KG1 (cell line): ENCODE measurements at regions not wholly inside any gene's neighbourhood (a gene's known extent, or its start where the extent isn't known, plus 50 kb on each side); places are given as distances from the start of the nearest gene placed in this dataset.
"Not testable (repeated sequence)": the region's sequence is repeated elsewhere in the genome, so short reads cannot be mapped to it uniquely, and the experiment has no call there.

ENCODE experiments used
- DNase-seq: peaks from one replicate; lab custom pipeline; 2025; lab: John Stamatoyannopoulos, UW

DNA sequence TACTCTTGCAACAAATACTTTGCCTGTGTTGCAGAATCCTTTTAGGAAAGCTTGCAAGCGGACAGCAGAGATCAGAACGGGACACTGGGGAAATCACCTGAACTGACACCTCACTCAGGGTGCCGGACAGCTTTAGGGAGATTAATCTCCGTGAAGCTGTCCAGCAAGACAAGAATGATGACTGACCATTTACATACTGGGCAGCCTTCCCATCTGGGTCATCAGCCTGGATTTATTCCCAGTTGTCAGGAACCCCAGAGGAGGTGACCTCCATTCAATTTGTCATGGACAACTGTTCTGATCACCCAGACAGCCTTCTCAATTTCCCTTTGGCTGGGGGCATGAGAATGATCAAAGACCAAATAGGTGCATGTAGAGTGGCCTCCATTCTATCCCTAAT lies 93.0 kb upstream of the EGFL6 start:
- DNase-seq: no peak

DNA sequence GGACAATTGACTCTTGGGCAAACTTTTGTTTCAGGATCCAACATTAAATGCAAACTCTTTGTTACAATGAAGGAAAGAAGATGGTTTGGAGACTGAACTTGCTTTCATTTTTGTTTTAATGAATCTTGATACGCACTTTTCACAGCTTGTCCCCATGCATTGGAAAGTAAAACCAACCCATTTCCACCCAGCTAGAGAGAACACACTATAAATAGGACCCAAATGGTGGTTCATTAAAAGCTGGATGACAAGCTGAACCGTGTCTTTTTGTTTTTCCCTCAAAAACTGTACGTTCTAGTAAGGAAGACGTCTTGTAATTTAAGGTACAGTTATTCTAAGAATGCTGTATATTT lies 95.3 kb upstream of the EGFL6 start:
- DNase-seq: no peak

DNA sequence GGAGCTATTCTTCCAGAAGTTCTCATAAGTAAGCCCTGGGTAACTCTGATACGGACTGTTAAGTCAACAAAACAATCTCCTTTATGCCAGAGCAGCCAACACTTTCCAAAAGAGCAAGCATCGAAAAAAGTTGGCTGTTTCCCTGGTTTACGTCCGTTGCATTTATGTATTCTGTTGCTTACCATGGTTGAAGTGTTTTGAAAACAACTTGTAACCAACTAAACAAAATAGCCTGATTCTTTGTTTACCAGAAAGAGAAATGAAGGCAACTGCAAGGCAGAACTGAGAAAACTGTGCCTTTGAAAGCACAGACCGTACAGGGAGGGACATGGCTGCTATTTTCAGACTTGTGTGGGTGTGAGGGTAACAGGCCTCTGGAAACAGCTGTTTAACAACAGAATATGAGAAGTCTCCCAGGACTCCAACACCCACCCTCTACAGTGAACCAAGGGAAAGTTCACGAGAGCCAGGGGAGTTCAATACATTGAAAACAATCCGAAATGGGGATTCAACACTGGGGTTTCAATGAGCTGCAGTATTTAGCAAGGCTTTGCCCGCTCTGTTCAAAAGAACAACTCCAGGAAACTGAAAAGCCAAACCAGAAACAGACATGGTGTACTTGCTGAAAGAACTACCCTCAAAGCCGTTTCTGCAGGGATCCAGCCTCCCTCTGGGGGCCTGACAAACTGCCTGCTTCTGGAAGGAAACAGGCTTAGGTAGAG lies 95.8 kb upstream of the EGFL6 start:
- DNase-seq: no peak

DNA sequence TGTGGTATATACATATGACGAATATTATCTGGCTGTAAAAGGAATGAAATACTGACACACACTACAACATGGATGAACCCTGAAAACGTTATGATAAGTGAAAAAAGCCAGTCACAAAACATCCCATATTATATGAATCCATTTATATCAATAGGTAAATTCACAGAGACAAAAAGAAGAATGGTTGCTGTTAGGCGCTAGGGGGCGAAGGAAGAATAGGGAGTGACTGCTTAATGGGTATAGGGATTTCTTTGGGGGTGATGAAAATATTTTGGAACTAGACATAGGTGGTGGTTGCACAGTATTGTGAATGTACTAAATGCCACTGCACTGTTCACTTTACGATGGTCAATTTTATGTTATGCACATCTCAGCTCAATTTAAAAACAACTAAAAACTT lies 96.4 kb upstream of the EGFL6 start:
- no peak for DNase-seq

DNA sequence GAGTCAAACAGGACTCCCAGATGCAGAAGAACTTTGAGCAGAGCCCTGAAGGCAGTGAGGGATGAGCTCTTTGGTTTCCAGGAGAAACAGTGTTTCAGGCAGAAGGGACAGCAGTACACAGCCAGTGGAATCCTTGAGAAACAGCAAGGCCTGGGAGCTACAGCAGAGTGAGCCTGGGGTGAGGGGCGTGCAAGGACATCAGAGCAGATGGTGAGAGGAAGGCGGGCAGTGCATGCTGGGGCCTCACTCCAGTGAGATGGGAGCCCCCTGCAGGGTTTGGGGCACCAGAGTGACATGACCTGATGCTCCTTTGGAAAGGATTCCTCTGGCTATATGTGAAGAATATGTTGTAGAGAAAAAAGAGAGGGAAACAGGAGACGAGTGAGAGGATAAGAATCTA lies 98.1 kb upstream of the EGFL6 start:
- no peak for DNase-seq

DNA sequence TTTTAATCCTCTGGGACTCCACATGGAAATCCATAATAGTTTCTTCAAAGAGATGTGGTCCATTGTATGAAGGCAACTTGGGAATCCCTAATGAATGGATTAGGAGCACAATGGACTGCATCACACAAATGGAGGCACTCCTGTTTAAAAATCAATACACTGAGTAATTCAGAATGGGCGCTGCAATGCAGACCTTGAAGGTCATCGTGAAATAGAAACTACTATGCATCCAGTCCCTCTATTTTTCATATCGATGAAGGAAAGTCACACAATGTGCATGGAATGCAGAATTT lies 98.8 kb upstream of the EGFL6 start:
- DNase-seq: no peak

DNA sequence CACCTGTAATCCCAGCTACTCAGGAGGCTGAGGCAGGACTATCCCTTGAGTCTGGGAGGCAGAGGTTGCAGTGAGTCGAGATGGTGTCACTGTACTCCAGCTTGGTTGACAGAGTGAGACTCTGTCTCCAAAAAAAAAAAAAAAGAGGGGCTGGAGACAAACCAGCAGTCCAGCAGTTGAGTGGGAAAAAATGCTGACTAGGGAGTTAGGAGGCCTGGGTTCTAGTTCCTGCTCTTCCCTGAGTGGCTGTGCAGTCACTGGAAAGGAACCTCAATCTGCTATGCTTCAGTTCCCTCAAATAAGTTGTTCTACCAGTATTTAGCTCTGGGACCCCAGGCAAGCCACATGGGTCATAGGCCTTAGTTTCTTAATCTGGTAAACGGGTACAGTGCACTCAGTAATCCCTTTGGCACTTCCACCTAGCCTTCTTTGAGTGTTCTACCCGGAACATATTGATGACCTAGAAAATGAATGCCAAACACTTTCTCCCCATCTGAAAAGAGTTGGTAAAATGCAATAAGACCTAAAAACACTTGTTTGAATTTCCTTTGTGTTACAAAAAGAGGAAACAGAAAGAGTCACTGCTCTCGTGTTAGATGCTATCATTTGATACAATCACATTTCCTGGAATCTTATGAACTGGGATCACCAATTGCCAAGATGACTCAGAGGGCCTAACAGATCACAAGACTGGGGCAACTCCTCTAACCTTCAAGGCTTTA lies 99.3 kb upstream of the EGFL6 start:
- no peak for DNase-seq

DNA sequence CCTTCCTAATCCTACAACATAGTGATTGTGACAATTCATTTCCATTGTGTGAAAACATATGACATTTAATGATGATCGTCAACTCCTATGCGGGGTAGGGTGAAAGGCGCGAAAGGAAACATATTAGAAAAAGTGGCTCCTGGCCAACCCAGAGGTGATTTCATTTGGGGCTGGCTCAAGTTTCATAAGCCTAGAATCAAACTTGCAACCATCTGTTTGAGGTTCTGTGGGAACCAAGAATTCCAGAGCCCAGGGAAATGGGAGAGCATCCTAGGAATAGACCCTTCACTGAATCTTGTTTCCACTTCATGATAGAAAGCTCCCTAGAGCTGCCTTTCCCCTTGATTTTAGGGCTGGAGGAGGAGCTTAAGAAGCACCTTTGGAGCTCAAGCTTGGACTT lies 101.3 kb upstream of the EGFL6 start:
- DNase-seq: no peak

DNA sequence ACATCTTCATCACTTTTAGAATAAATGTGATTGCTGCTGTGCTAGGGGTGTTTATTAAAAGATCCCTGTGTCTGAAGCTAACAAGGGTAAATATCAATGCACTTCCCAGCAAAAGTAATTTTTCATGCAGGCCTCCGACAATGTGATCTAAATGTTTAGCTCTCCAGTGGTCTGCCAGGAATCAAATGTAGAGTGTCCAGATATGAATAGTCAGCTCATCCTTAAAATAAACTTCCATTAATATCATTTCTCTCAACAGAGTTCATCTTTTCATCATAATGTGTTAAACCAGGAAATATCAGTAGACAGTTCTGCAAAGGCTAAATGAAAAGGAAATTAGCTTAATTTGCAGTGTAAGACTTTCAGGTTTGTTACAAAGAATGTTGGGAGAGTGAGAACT lies 102.2 kb upstream of the EGFL6 start:
- no peak for DNase-seq

DNA sequence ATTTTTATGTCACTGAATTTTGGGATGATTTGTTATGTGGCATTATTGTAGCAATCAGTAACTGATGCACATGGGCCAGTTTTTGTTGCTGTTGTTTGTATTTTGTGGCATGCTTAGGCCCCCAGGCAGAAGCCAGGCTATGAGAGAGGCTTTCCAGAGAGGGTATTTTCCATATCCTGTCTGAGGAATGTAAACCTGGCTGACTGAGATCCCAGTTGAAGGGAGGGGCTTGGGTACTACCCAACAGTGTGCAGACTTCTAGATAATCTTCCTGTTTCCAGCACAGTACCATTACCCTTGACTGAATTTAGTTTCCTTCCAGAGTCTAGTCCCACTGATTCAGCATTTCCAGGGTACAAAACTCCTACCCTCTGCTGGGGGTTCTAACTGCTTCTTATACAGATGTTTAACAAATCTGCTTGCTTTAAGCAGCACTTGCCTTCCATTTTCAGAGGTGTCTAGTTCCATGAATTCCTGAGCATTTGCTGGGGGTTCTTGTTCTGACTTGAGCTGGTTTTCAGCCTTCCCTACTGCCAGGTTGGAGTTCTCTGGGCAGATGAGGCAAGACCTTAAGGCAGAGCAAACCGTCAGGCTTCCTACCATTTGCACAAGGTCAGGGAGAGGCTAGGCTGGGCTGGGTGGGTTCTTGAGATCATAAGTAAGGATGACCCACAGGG lies 104.7 kb upstream of the EGFL6 start:
- no peak for DNase-seq

DNA sequence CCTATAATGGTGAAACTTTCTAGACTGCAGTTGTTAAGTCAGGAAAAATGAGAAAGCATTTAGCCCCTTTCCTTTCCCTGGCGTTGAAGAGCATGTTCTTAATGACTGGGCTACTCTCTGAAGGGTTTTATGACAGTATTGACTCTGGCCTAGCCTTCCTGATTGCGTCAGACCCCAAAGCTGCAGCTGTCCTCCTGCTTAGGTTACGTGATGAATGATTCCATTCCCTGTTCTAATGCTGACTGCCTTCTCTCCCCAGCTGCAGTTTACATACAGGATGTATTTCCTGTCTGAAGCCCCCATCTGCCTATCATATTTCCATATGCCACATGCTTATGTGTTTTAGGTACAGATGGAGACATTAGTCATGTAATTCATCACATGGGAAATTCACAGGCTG lies 105.8 kb upstream of the EGFL6 start:
- no peak for DNase-seq

DNA sequence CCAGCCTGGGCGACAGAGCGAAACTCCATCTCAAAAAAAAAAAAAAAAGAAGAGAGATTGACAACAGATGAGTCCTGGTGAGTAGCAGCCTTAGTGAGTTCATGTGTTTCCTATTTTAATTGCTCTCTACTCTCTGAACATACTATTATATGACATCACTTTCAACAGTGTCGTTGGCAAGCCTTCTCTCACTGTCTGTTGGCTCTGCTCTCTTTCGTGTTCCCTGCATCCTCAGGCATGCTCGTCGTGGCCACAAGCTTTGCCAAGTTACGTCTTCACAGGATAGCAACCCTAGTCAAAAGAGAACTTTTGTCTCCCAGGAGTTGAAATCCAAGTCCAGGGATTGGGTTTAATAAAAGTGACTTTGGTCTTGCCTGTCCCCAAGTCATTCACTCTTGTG lies 117.1 kb upstream of the EGFL6 start:
- DNase-seq: no peak

DNA sequence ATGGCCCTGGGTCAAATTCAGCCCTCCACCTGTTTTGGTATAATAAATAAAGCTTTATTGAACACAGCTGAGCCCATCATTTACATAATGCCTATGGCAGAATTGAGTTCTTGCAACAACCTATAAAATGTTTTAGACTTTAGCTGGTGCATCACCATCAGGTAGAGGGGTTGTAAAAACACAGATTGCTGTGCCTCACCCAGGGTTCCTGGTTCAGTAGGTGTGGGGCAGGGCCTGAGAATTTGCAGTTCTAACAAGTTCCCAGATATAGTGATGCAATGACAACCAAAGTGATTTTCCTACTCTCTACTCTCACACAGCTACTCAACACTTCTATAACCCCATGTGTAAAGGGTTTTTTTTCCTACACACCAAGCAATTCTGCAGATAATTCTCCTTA lies 120.0 kb upstream of the EGFL6 start:
- no peak for DNase-seq

DNA sequence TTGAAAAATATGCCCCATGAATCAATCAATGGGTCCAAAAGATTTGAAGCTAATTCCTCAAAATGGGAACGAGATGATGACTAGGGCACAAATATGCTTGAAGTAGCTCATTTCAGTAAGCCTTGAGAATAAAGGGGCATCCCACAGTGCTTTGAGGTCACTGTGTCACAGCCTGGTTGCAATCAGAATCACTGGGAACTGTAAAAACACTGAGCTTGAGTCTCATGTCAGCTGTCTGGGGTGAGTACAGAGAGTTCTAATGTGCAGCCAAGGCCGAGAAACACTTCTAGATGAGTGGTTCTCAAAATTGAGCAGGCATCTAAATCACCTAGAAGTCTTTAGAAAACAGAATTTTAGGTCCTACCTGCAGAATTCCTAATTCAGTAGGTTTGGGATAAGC lies 120.5 kb upstream of the EGFL6 start:
- DNase-seq: no peak

DNA sequence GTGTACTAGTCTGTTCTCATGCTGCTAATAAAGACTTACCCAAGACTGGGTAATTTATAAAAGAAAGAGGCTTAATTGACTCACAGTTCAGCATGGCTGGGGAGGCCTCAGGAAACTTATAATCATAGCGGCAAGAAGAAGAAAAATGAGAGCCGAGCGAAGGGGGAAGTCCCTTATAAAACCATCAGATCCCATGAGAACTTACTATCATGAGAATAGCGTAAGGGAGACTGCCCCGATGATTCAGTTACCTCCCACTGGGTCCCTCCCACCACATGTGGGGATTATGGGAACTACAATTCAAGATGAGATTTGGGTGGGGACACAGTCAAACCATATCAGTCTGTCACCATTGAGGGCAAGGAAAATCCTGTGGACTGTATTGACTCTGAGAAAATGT lies 121.8 kb upstream of the ATXN3L start:
- not testable (repeated sequence) for DNase-seq

DNA sequence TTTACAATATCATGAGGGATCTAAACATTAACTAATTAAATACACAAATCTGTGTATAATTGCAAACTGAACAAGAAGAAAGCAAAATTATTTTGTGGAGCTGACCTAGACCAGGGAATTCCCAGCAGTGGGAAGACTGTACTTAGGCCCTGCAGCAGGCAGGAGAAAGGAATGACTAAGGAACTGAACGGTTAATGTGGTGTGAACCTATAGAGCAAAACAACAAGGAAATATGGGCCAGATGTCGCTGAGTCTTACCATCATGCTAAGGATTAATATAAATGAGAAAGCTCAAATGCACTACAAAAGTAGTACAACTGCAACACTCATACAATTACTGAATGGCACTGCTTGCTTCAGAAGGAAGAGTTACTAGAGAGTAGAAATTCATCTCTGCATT lies 120.3 kb upstream of the ATXN3L start:
- DNase-seq: no peak

DNA sequence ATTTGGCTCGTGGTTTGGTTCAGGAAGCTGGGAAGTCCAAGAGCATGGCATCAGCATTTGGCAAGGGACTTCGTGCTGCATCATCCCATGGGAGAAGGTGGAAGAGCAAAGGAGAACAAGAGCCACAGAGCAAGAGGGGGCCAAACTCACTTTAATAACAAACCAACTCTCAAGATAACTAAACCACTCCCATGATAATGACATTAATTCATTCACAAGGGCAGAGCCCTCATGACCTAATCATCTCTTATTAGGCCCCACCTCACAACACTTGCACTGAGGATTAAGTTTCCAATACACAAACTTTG lies 113.4 kb upstream of the ATXN3L start:
- DNase-seq: no peak

DNA sequence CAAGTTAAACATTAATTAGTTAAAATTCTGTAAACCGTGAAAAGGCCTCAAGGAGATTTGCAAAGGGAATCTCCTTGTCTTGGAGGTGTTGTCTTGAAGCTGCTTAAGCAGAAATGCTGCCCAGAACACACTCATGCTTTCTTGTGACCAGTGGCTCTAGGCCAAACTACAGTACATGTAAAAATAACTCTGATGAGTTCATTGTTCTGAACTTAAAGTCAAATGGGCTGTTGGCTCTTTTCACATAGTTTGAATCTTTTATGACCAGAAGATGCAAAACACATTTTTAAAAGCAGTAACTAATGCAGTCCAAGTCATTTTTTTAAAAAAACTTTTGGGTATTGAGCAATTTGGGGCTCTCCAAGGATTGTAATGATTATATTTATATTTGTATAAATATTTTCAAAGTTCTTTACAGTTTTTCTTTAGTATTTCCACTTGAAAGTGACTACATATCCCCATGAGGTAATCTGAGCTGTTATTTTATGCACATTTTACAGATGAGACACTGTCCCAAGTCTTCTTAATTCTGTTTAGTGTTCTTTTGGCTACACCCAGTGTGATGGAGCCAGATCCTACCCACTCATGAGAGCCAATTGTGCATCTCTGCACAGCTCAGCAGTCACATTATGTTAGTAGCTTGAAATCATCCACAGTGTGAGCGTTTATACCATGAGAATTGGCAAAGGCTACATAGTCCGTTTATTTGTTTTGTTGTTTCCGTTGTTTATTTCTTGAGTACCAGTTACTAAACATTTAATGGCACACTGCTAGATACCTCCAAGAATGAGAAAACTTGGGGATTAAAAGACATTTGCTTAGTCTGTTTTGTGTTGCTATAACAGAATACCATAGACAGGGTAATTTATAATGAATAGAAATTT lies 112.8 kb upstream of the ATXN3L start:
- DNase-seq: no peak

DNA sequence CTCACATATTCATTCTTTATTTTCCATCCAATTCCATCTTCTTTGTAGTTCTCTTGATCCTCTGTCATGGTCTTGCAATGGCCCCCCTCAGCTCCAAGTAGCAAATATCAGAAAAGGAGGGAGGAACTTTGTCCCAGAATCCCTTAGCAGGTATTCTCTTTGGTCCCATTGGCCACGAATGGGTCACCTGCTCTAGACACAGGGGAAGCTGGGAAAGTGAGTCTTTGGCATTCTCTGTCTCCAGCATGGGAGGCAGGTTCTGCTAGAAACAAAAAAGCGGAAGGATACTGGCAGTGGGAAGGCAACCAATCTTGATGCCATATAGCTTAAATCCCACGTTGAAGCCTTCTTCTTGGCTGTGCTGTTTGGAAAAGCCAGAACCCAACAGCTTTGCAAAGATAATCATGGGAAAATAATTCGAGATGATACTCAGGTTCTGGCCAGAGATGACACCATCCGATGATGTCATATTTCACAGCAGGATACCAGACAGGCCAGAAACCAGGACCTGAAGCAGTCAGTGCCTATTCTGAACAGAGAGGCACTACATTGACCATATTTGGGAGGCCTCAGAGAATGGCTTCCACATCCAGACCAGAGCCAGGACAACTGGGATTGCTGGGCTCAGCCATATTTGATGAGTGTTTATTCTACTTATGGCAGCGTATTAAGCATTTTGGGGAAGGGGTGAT lies 110.4 kb upstream of the ATXN3L start:
- no peak for DNase-seq

DNA sequence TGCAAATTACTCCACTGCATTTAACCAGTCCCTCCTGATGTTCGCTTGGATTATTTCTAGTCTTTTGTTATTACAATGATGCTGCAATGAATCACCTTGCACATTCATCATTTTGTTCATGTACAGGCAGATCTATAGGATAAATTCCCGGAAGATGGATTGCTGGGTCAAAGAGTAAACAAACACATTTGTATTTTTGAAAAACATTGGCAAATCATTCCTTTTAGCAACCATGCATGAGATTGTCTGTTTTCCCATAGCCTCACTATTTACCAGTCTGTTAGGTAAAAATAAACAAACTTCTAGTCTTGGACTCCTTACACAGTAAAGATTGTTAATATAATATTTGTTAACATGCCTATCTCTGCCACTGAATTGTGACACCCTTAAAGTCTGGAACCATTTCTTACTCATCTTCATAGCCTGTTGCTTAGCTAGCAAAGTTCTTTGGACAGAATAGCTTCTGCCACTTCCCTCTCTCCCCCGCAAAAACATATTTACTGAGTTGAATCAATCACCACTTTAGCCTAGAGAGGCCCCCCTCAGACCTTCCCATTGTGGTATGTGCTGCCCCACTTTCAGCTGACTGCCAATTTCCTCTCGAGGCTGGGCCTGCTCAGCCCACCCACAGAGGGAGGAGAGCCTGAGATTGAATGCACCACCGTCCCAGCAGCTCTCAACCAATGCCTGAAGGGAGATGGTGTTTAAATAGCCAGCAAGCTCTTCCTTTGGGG lies 108.4 kb upstream of the ATXN3L start:
- no peak for DNase-seq

DNA sequence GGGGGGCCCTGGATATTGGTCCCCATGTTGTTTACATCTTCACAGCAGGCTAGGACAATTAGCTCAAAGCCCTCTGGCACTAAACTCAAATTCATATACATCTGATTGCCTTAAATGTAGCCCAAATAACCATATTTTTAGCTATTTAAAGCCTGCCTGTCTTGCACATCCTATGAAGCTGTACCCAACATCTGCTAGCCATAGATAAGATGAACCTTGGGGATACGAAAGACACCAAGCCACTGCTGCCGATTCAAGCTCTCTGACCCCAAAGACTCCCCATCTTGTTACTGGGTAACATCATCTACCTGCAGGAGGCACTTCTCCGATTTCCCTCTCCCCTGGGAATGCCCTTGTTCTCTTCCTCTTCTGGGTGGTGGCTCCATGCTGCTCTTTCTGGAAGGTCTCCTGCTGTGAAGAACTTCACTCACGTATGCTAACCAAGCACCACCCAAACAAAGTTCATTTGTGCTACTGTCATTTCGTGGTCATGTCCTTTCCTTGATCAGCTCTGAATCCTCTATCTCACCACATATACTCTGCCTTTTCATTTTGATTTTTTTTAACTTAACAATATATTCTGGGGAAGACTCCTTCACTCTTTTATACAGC lies 107.7 kb upstream of the ATXN3L start:
- DNase-seq: no peak
